Activated CD8-positive, alpha-beta memory T cell treated with anti-CD3 and anti-CD28 coated beads for 1 hour (primary cell): ENCODE measurements at regions not wholly inside any gene's neighbourhood (a gene's known extent, or its start where the extent isn't known, plus 50 kb on each side); places are given as distances from the start of the nearest gene placed in this dataset.
"Not testable (repeated sequence)": the region's sequence is repeated elsewhere in the genome, so short reads cannot be mapped to it uniquely, and the experiment has no call there.

Source experiments
- DNase-seq, 2 donors: peaks; one replicate each; pipeline ENCODE4 v3.0.0-alpha.2; 2020; ENCODE audit warnings: low read depth in 1 of 2; ENCODE audit errors: extremely low read depth in 1 of 2

DNA sequence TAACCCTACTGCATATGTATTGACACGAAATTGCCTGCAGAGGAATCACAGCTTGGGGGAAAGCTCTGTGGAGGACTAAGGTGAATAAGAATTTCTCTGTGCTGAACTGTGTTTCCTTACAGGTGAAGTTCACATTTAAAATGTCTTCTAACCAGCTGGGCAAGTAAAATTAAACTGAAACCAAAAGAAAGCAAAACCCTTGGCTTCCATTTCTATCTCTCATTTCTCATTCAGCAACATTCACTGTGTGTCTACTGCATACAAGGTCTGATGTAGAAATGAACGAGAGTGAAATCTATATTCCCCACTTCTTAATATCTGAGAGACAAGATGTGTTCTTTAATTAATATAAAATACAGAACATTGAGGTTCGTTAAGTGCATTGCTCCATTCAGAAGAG is 397.3 kb downstream of the SOX11 start:
- no peak for DNase-seq

GRCh38 chr2:6103372-6103771 is 411.2 kb downstream of the SOX11 start:
- no peak for DNase-seq

GRCh38 chr2:6103949-6104348 is 411.8 kb downstream of the SOX11 start:
- DNase-seq = no peak

- no peak for DNase-seq
These were observed 415.1 kb downstream of the SOX11 start for GRCh38 chr2:6107290-6107689.

DNA sequence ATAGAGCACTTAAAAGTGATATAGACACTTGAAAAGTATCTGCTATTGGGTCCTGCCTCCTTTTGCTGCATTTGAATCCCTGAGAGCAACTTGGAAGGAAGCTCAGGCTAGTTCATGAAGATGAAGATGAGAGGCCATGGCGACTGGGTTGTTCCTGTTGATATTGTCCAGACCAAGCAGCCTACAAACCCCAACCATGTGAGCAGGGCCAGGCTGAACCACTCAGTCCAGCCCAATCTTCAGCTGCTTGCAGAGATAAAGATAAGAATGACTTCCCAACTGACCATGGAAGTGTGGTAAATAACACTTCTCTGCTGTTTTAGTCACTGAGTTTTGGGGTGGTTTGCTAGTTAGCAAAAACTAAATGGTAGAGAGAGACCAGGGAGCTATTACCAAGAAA is 417.6 kb downstream of the SOX11 start:
- no peak for DNase-seq

DNA sequence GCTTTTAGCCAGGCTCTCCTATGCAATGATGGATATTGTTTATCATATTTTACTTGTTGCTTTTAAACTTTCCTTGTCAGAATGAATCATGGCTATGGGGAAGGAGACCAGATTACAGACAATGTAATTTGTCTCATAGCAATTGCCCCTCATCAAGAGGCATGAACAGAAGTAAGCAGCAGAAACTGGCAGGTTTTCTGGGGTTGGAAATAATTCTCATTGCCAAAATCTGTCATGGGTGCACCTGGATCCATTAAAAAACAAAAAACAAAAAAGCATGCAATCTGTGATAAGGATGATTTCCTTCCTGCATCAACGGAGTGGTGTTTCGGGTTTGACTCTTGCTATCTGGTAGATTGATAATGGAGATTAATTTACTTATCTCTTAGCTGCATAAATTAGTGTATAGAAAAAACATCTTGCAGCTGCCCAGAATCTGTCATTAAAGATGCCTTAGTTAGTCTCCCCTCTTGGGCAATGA is 419.6 kb downstream of the SOX11 start:
- DNase-seq = no peak

GRCh38 chr2:6113786-6114185 is 421.6 kb downstream of the SOX11 start:
- no peak for DNase-seq

- DNase-seq = no peak
These were observed 435.5 kb downstream of the SOX11 start for GRCh38 chr2:6127718-6128117.

- no peak for DNase-seq
These were observed 447.0 kb downstream of the SOX11 start for GRCh38 chr2:6139142-6139541.

GRCh38 chr2:6139916-6140315 is 447.7 kb downstream of the SOX11 start:
- no peak for DNase-seq

GRCh38 chr2:6140509-6140908 is 448.3 kb downstream of the SOX11 start:
- DNase-seq = no peak

GRCh38 chr2:6143812-6144211 is 451.6 kb downstream of the SOX11 start:
- no peak for DNase-seq

DNA sequence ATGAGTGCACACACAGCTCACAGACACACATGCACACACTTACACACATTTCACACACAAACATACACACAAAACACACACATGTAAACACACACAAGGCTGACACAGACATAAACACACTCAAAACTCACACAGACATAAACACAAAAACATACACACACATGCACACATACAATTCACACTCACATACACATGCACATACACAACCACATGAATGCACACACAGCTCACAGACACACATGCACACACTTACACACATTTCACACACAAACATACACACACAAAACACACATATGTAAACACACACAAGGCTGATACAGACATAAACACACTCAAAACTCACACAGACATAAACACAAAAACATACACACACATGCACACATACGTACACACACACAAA is 455.0 kb downstream of the SOX11 start:
- DNase-seq = not testable (repeated sequence)

- DNase-seq = no peak
These were observed 456.7 kb downstream of the SOX11 start for GRCh38 chr2:6148882-6149281.

DNA sequence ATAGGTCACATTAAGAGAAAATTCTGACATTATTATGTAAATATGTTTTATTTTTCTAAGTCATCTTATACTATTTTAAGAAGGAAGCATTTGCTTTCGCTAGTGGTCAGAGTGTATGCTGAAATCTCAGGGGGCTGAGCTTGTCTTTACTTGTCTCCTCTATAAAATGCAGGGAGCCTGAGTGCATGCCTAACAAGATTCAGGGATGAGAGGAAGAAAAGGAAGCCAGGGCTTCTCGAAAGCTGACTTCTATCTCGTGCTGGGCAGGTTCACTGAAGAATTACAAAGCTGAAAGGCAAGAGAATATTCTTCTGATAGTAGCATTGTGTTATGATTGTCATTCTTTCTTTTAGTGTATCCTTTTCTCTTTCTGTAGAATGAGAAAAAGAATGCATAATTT is 467.4 kb downstream of the SOX11 start:
- no peak for DNase-seq

DNA sequence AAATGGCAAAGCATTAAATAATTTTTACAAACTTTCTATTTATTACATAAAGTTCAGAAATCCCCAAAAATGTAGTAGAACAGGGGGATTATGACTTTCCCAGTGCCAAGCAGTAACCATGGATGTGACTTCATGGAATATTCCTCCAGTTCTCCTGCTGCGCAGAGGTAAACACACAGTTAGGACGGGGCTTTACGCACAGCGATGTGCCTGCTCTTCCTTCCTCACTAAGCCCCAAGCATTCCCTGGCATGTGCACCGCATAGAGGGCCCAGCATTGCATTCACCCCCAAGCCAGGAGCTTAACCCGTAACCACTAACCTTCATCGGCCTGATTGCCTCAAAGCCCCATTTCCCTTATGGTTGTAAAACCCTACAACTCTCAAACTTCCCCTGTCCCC is 471.7 kb downstream of the SOX11 start:
- DNase-seq = no peak

- DNase-seq = no peak
These were observed 473.0 kb downstream of the SOX11 start for GRCh38 chr2:6164986-6165747.

DNA sequence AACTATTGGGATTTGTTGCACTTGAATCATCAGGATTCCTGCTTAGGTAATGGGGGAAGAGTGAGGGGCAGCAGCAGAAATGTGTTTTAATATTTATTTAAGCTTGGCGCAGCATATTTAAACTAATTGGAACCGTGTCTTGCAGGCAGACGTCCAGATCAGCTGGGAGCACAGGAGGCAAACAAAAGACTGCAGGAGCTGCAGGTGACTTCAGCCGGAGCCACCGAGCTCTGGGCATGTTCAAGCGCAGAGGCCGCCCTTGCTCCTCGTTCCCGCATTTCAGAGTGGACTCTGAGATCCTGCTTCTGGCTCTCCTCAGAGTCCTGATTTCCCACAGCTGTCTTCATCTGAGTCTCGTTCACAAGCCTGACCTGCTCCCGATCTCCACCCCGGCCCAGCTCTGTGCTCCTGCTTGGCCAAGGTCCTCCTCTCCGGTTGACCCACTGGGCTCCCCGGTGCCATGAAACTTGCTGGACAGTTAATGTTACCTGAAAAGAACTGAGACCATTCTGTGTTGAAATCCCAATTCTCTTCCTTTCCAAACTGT is 475.5 kb downstream of the SOX11 start:
- DNase-seq = no peak

- no peak for DNase-seq
These were observed 476.3 kb downstream of the SOX11 start for GRCh38 chr2:6168485-6168884.

DNA sequence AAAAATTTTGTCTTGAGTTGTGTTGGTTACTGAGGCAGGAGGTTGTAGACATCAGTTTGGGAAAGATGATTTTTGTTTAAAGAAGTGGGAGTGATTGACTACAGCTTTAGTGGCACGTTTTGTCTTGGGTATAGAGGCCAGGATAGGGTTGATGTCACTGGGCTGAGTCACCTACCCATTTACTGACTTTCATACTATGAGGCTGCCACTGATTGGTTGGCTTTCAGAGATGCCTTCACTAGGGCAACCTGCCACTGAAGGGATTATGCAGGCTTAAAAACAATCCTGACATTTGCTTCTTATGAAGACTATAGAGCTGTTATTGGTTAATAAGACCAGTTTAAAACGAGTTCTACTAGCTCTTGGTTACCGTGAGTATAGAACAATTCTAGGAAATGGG is 479.1 kb downstream of the SOX11 start:
- no peak for DNase-seq

DNA sequence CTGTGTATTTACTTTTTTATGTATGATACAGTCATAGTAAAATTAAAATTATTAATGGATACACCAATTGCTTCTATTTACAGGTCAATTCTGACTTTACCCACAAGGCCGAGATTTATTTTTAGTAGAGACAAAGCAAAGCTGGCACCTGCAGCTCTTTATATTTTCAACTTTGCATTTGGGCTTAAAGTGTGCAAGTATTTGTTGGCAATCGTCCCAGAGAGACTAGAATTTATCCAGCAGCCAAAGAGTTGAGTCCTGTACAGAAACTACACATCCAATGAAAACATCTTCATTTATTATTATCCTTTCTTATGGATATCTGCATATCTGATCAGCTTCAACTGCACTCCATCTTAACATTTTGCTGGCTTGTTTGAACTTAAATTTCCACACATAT is 485.6 kb downstream of the SOX11 start:
- DNase-seq = no peak

- no peak for DNase-seq
These were observed 489.3 kb downstream of the SOX11 start for GRCh38 chr2:6181525-6181924.

DNA sequence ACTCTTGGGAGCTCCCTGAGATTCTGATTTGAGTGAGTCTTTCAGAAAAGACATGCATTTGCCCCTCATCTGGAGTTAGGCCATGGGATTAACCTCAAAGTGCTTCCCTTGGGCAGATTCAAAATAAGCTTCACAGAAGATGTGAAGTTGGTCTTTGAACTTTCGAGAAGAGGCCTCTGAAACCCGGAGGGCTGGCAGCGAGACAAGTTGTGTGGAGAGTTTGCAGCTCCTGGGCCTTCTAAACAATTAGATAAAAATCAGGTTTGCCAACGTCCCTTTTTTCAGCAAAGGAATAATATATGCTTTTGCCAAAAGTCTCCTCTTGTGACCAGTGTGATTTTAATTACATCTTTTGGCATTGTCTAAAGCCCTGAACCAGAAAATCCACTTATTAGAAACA is 489.7 kb downstream of the SOX11 start:
- no peak for DNase-seq
